G401 (cell line): ENCODE measurements at regions not wholly inside any gene's neighbourhood (a gene's known extent, or its start where the extent isn't known, plus 50 kb on each side); places are given as distances from the start of the nearest gene placed in this dataset.
"Not testable (repeated sequence)": the region's sequence is repeated elsewhere in the genome, so short reads cannot be mapped to it uniquely, and the experiment has no call there.

Experiments
- DNase-seq: peaks from one replicate; pipeline ENCODE4 v3.0.0-alpha.2; 2015; ENCODE audit warnings: low spot score
- in situ Hi-C: cut with HindIII; loops from 2 replicates; pipeline ENCODE4 v1.10.0; 2016; ENCODE audit warnings: low sequenced_read_pairs, mixed read lengths

DNA sequence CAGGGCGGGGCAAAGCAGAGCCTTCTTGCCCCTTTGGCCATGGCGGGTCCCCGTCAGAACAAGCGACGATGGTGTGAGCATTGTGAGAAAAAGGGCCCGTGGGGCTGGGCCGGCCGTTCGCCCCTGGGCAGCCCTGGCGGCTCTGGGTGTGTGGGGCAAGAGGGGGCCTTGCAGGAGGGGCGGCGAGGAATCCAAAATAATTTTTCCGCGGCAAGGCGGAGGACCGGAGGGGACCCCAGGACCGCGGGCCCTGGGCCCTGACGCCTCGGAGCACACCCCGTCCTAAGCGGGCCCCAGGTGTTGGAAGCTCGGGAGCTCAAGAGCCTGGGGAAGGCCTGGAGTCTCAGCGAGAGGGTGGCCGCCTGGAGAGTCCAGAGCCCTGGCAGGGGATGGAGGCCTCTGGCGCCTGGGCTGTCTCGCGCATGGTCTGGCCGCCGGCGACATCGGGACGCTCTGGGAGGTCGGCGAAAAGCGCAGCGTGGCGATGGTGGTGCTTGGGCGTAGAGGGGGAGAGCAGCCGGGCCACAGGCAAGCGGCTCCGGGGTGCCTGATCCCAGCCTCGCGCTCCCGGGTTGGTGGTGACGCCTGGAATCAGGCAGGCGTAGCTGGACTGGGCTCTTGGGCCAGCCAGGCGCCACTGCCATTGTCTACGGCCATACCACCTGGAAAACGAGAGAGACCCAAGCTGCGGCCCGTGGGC is 1469.9 kb downstream of the FOXD4L5 start:
- DNase-seq, in situ Hi-C loops: not testable (repeated sequence)

- in situ Hi-C loops, DNase-seq: not testable (repeated sequence)
Measured at GRCh38 chr9:63813391-63814021, 1471.5 kb downstream of the FOXD4L5 start.

DNA sequence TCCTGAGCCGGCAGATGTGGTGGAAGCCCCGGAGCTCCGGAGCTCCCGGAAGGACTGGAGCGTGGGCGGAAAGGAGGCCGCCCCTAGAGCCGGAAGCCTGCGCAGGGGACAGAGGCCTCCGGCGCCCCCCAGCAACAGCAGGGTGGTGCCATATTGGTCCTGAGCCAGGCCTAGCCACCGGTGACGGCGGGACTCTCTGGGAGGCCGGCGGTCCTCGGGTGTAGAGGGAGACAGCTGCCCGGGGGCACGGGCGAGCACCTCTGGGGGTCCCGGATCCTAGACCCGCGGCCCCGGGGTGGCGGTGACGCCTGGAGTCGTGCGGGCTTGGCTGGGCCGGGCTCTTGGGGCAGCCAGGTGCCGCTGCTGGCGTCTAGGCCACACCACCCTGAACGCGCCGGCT is 1472.2 kb downstream of the FOXD4L5 start:
- DNase-seq, in situ Hi-C loops: not testable (repeated sequence)

GRCh38 chr9:63804205-63804604 is 1480.8 kb downstream of the FOXD4L5 start:
- in situ Hi-C loops, DNase-seq: not testable (repeated sequence)

GRCh38 chr9:63794081-63794685 is 1490.8 kb downstream of the FOXD4L5 start:
- DNase-seq, in situ Hi-C loops: not testable (repeated sequence)

GRCh38 chr9:63787454-63787853 is 1497.6 kb downstream of the FOXD4L5 start:
- DNase-seq, in situ Hi-C loops: not testable (repeated sequence)

GRCh38 chr9:63785059-63785458 is 1500.0 kb downstream of the FOXD4L5 start:
- in situ Hi-C loops, DNase-seq: not testable (repeated sequence)

- DNase-seq, in situ Hi-C loops: not testable (repeated sequence)
Measured at GRCh38 chr9:63784421-63784820, 1500.6 kb downstream of the FOXD4L5 start.

DNA sequence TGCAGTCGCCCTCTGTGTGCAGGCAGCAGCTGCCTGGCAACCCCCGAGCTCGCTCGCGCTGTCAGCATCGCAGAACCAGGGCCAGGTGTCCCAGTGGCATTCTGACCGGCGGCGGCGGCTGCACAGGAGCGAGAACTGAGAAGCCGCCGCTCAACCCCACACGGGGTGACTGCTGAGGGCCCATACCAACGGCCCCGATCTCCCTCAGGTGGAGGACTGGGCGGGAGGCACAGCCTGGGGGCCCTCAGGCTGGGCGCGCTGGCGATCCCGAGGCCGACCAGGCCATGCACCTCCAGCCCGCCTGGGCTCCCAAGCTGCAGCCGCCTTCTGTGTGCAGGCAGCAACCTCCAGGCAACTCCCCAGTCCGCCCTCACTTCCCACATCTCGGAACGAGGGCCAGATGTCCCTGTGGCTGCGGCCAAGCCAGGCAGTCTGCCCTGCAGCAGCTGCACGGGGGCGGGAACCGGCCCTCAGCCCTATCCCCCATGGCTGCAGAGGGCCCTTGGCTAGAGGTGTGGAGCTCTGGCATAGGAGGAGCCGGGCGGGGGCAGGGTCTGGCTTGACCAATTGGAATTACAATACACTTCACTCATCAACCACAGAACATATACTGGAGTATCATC is 1503.1 kb downstream of the FOXD4L5 start:
- DNase-seq, in situ Hi-C loops: not testable (repeated sequence)

DNA sequence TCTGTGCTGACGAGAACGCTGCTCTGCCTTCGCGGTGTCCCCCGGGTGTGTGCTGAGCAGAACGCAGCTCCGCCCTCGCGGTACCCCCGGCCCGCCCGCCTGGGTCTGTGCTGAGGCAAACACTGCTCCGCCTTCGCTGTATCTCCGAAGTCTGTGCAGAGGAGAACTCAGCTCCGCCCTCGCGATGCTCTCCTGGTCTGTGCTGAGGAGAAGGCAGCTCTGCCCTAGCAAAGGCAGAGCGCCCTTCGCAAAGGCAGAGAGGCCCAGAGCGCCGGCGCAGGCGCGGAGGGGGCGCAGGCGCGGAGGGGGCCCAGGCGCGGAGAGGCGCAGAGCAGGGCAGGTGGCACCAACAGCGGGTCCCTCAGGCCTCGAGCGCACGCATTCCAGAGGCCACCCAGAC is 1503.6 kb downstream of the FOXD4L5 start:
- peak; percentile 7 for DNase-seq
- in situ Hi-C loops = not testable (repeated sequence)

GRCh38 chr9:63776220-63776619 is 1508.8 kb downstream of the FOXD4L5 start:
- in situ Hi-C loops, DNase-seq: not testable (repeated sequence)

DNA sequence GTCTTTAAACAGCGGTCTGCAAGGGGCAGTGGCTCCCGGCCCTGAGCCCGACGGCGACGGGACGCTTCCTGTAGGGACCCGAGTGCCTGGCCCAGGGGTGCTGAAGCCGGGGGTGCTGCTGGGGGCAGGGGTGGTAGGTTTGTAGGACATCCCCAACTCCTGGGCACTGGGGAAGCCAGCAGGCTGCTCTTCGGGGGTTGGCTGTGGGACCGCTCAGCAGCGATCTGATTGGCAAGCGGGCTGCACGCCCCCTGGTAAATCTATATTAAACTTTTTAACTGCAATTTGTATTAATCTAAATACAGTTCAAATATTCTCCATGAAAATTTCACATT is 1510.0 kb downstream of the FOXD4L5 start:
- DNase-seq, in situ Hi-C loops: not testable (repeated sequence)

GRCh38 chr9:63774369-63775091 is 1510.5 kb downstream of the FOXD4L5 start:
- DNase-seq, in situ Hi-C loops: not testable (repeated sequence)

DNA sequence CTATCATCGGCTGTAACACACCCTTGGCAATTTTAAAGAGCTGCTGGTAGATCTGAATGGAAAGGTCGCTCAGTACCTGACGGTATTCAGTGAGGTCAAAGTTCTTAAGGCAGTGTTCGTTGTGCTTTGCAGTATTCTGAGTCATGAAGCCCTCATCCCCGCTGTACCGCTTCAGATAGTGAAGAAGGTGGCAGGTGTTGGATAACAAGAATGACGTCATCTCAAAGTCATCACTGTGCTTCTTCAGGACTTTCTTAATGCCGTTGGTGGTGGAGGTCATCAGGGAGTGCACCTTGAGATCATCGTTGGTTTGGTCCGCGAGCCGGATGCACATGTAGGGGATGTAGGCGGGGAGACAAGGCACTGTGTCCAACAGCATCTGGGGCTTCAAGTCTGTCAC is 1522.8 kb downstream of the FOXD4L5 start:
- DNase-seq, in situ Hi-C loops: not testable (repeated sequence)

- DNase-seq, in situ Hi-C loops: not testable (repeated sequence)
Measured at GRCh38 chr9:63729021-63729420, 1556.0 kb downstream of the FOXD4L5 start.

DNA sequence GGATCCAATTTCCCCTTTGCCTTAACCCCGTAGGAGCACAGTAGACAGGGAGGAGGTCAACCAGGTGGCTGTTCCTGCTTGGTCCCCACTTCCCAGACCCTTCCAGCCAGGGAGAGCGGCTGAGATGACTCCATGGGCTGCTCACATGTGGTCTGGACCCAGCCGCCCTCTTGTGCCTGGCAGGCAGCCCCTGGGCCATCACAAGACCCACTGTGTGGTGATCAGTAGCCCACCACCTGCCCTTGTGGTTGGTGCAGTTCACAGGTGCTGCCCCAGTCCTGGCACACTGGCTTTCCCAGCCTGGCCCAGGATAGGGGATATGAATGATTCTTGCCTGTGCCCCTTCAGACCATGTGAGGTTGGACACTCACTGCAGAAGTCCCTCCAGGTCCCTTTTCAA is 1556.7 kb downstream of the FOXD4L5 start:
- DNase-seq = no peak
- in situ Hi-C loops = no loop called here

GRCh38 chr9:63708285-63708684 is 1576.7 kb downstream of the FOXD4L5 start:
- DNase-seq, in situ Hi-C loops: not testable (repeated sequence)

DNA sequence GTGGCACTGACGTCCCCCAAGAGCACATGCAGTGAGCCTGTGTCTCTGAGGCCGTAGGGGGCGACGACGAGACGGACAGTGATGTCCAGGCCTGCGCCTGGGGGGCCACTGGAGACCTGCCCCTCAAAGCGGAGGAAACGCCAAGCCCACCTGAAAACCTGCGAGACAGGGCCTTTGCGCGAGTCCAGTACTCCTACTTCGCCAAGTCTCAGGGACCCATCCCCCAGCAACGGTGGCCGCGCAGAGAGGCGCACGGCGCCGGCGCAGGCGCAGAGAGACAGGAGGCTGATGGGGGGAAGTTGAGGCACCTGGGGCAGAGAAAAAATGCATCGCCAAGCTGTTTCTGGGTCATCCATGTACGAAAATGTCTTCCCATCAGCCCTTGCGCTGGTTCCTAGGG is 1580.6 kb downstream of the FOXD4L5 start:
- DNase-seq = not testable (repeated sequence)

DNA sequence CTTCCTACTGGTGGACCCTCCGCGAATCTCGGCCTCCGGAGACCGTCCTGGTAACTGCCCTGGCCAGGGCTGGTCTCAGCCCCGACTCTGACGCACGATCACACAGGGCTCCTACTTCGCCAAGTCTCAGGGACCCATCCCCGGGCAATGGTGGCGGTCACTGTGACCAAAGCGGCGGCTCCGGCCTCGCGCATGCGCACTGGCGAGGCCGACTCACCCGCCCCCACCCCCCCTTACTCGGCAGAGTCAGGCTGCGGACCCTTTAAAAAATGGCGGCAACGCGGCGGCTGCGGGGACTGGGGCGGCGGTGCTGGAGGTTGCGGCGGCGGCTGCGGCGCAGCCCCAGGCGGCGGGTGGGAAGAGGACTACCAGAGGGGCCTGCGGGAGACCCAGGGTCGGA is 1581.3 kb downstream of the FOXD4L5 start:
- in situ Hi-C loops = not testable (repeated sequence)

More for the DNA sequence above, 1580.6 kb downstream of the FOXD4L5 start:
- in situ Hi-C loops = not testable (repeated sequence)

More for the DNA sequence above, 1581.3 kb downstream of the FOXD4L5 start:
- not testable (repeated sequence) for DNase-seq
